IgD-negative memory B cell (primary cell): ENCODE measurements at regions not wholly inside any gene's neighbourhood (a gene's known extent, or its start where the extent isn't known, plus 50 kb on each side); places are given as distances from the start of the nearest gene placed in this dataset.
"Not testable (repeated sequence)": the region's sequence is repeated elsewhere in the genome, so short reads cannot be mapped to it uniquely, and the experiment has no call there.

Source experiments
- H3K27ac Mint-ChIP-seq, 3 donors: one replicate each; pipeline ENCODE4 v1.8.0; 2020 to 2022; ENCODE audit warnings: mild to moderate bottlenecking in 3 of 3, mixed read lengths in 3 of 3, moderate library complexity in 1 of 3
- H3K27me3 Mint-ChIP-seq: one replicate; pipeline ENCODE4 v1.8.0; 2021; ENCODE audit warnings: mixed read lengths
- H3K36me3 Mint-ChIP-seq: one replicate; pipeline ENCODE4 v1.8.0; 2020; ENCODE audit warnings: mild to moderate bottlenecking, mixed read lengths
- H3K4me1 Mint-ChIP-seq, 3 donors: one replicate each; pipeline ENCODE4 v1.8.0; 2020 to 2022; ENCODE audit warnings: mixed read lengths in 3 of 3, mild to moderate bottlenecking in 1 of 3
- H3K4me3 Mint-ChIP-seq, 4 donors: one replicate each; pipeline ENCODE4 v1.8.0; 2020 to 2022; ENCODE audit warnings: mild to moderate bottlenecking in 4 of 4, mixed read lengths in 4 of 4, moderate library complexity in 3 of 4
- H3K9me3 Mint-ChIP-seq, 3 donors: one replicate each; pipeline ENCODE4 v1.8.0; 2020 to 2021; ENCODE audit warnings: mixed read lengths in 3 of 3, mild to moderate bottlenecking in 1 of 3

- Mint-ChIP-seq H3K9me3 (no peaks in the 10 kb centered on the region), H3K27ac (no peak overlapping the region), H3K27me3 (peaks cover 3% of the 10 kb centered on the region), H3K4me1 (peaks cover 0 to 4% (median 0%) of the 10 kb centered on the region in 3 donors), H3K4me3 (peak overlapping the region in 1 of 4 donors; percentile 81), H3K36me3 (peaks cover 1% of the 10 kb centered on the region)
Measured at GRCh38 chr10:3925184-3925583, 140.2 kb upstream of the KLF6 start.

GRCh38 chr10:3924344-3924743 is 139.3 kb upstream of the KLF6 start:
- Mint-ChIP-seq H3K27me3 (peaks cover 3% of the 10 kb centered on the region), H3K4me1 (peaks cover 0 to 4% (median 0%) of the 10 kb centered on the region in 3 donors), H3K9me3 (no peaks in the 10 kb centered on the region), H3K27ac (peak overlapping the region in 1 of 3 donors; percentile 3), H3K36me3 (peaks cover 1% of the 10 kb centered on the region), H3K4me3 (no peak overlapping the region)

- H3K4me1 Mint-ChIP-seq = peaks cover 0 to 4% (median 0%) of the 10 kb centered on the region in 3 donors
- peaks cover under 1% of the 10 kb centered on the region for H3K36me3 Mint-ChIP-seq
- no peak overlapping the region for H3K4me3 Mint-ChIP-seq
- peaks cover 3% of the 10 kb centered on the region for H3K27me3 Mint-ChIP-seq
- peaks cover 0 to 8% (median 0%) of the 10 kb centered on the region in 3 donors for H3K9me3 Mint-ChIP-seq
- H3K27ac Mint-ChIP-seq = no peak overlapping the region
Measured at GRCh38 chr10:3923033-3923432, 138.0 kb upstream of the KLF6 start.

- Mint-ChIP-seq H3K4me1 (peaks cover 0 to 2% (median 0%) of the 10 kb centered on the region in 3 donors), H3K9me3 (peaks cover 0 to 9% (median 0%) of the 10 kb centered on the region in 3 donors), H3K4me3 (no peak overlapping the region), H3K27ac (no peak overlapping the region), H3K27me3 (peaks cover 2% of the 10 kb centered on the region), H3K36me3 (no peaks in the 10 kb centered on the region)
Measured at GRCh38 chr10:3919709-3920308, 134.8 kb upstream of the KLF6 start.

GRCh38 chr10:3917392-3917791 is 132.4 kb upstream of the KLF6 start:
- H3K27me3 Mint-ChIP-seq, H3K4me1 Mint-ChIP-seq, H3K27ac Mint-ChIP-seq, H3K9me3 Mint-ChIP-seq, H3K4me3 Mint-ChIP-seq, H3K36me3 Mint-ChIP-seq: not testable (repeated sequence)

- H3K9me3 Mint-ChIP-seq = peaks cover 0 to 9% (median 0%) of the 10 kb centered on the region in 3 donors
- no peak overlapping the region for H3K4me3 Mint-ChIP-seq
- H3K36me3 Mint-ChIP-seq = peaks cover 1% of the 10 kb centered on the region
- H3K4me1 Mint-ChIP-seq = peaks cover 0 to 2% (median 0%) of the 10 kb centered on the region in 3 donors
- no peaks in the 10 kb centered on the region for H3K27me3 Mint-ChIP-seq
- no peak overlapping the region for H3K27ac Mint-ChIP-seq
Measured at GRCh38 chr10:3914733-3915132, 129.7 kb upstream of the KLF6 start.

GRCh38 chr10:3911713-3912442 is 126.9 kb upstream of the KLF6 start:
- Mint-ChIP-seq H3K9me3 (no peaks in the 10 kb centered on the region), H3K4me3 (no peak overlapping the region), H3K27ac (peak overlapping the region in 1 of 3 donors; percentile 9), H3K36me3 (peaks cover 3% of the 10 kb centered on the region), H3K27me3 (no peaks in the 10 kb centered on the region), H3K4me1 (peaks cover 0 to 2% (median 2%) of the 10 kb centered on the region in 3 donors)

- H3K4me1 Mint-ChIP-seq = peaks cover 0 to 5% (median 2%) of the 10 kb centered on the region in 3 donors
- no peak overlapping the region for H3K4me3 Mint-ChIP-seq
- no peaks in the 10 kb centered on the region for H3K9me3 Mint-ChIP-seq
- peaks cover 3% of the 10 kb centered on the region for H3K36me3 Mint-ChIP-seq
- no peaks in the 10 kb centered on the region for H3K27me3 Mint-ChIP-seq
- peak overlapping the region in 1 of 3 donors; percentile 9 for H3K27ac Mint-ChIP-seq
Measured at GRCh38 chr10:3911241-3911640, 126.2 kb upstream of the KLF6 start.

- H3K36me3 Mint-ChIP-seq = peaks cover 3% of the 10 kb centered on the region
- peaks cover 6 to 12% (median 8%) of the 10 kb centered on the region in 3 donors for H3K4me1 Mint-ChIP-seq
- H3K27ac Mint-ChIP-seq = no peak overlapping the region
- H3K9me3 Mint-ChIP-seq = peaks cover 0 to 5% (median 5%) of the 10 kb centered on the region in 3 donors
- no peak overlapping the region for H3K4me3 Mint-ChIP-seq
- no peaks in the 10 kb centered on the region for H3K27me3 Mint-ChIP-seq
Measured at GRCh38 chr10:3909339-3909738, 124.3 kb upstream of the KLF6 start.

GRCh38 chr10:3908183-3908582 is 123.2 kb upstream of the KLF6 start:
- H3K36me3 Mint-ChIP-seq = peaks cover 1% of the 10 kb centered on the region
- H3K9me3 Mint-ChIP-seq = peaks cover 0 to 5% (median 5%) of the 10 kb centered on the region in 3 donors
- H3K4me3 Mint-ChIP-seq = no peak overlapping the region
- no peak overlapping the region for H3K27ac Mint-ChIP-seq
- H3K27me3 Mint-ChIP-seq = no peaks in the 10 kb centered on the region
- peaks cover 14 to 18% (median 15%) of the 10 kb centered on the region in 3 donors for H3K4me1 Mint-ChIP-seq

GRCh38 chr10:3907514-3907913 is 122.5 kb upstream of the KLF6 start:
- H3K36me3 Mint-ChIP-seq = peaks cover 4% of the 10 kb centered on the region
- H3K4me1 Mint-ChIP-seq = peaks cover 20 to 22% (median 20%) of the 10 kb centered on the region in 3 donors
- H3K9me3 Mint-ChIP-seq = peaks cover 0 to 7% (median 5%) of the 10 kb centered on the region in 3 donors
- H3K27me3 Mint-ChIP-seq = no peaks in the 10 kb centered on the region
- no peak overlapping the region for H3K27ac Mint-ChIP-seq
- H3K4me3 Mint-ChIP-seq = no peak overlapping the region

GRCh38 chr10:3906511-3907111 is 121.6 kb upstream of the KLF6 start:
- peaks cover 27 to 31% (median 28%) of the 10 kb centered on the region in 3 donors for H3K4me1 Mint-ChIP-seq
- H3K36me3 Mint-ChIP-seq = peaks cover 4% of the 10 kb centered on the region
- peak overlapping the region in 1 of 3 donors; percentile 35 for H3K27ac Mint-ChIP-seq
- H3K9me3 Mint-ChIP-seq = peaks cover 0 to 7% (median 5%) of the 10 kb centered on the region in 3 donors
- no peaks in the 10 kb centered on the region for H3K27me3 Mint-ChIP-seq
- no peak overlapping the region for H3K4me3 Mint-ChIP-seq

GRCh38 chr10:3904419-3904960 is 119.5 kb upstream of the KLF6 start:
- peaks cover 33 to 38% (median 34%) of the 10 kb centered on the region in 3 donors for H3K4me1 Mint-ChIP-seq
- H3K36me3 Mint-ChIP-seq = peaks cover 4% of the 10 kb centered on the region
- peak overlapping the region; percentile 69 to 90 (median 87) for H3K27ac Mint-ChIP-seq
- H3K27me3 Mint-ChIP-seq = no peaks in the 10 kb centered on the region
- peaks cover 0 to 7% (median 5%) of the 10 kb centered on the region in 3 donors for H3K9me3 Mint-ChIP-seq
- H3K4me3 Mint-ChIP-seq = peak overlapping the region in 2 of 4 donors; percentile 32 to 88

GRCh38 chr10:3902809-3903410 is 117.9 kb upstream of the KLF6 start:
- Mint-ChIP-seq H3K36me3 (peaks cover 4% of the 10 kb centered on the region), H3K9me3 (peaks cover 0 to 7% (median 5%) of the 10 kb centered on the region in 3 donors), H3K4me1 (peaks cover 33 to 42% (median 37%) of the 10 kb centered on the region in 3 donors), H3K27ac (peak overlapping the region; percentile 87 to 99 (median 95)), H3K4me3 (peak overlapping the region in 3 of 4 donors; percentile 41 to 95 (median 74)), H3K27me3 (no peaks in the 10 kb centered on the region)
